ENCODE measurements at regions not wholly inside any gene's neighbourhood (a gene's known extent, or its start where the extent isn't known, plus 50 kb on each side); places are given as distances from the start of the nearest gene placed in this dataset.

DNA sequence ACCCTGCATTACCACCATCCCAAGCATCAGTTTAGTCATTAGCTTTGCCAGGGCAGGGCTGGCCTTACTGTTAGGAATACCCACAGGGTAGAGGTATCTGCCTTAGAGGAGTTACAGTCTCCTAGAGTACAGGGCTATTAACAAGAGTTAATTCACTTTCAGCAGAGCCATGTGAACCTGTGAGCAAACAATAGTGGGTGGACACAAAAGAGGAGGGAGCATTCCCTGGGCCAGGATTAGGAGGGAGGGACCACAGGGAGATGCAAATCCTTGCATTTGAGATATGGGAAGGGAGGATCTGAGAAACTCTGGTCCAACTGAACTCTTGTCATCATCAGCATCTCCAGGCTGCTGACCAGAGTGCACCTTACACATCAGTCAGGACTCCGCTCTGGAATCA, 51.1 kb upstream of the IGSF21 start:
- Histone ChIP-seq H3K27me3 (ENCODE audit: control insufficient read depth, insufficient read depth, low read length) (peaks cover 8% of the 10 kb centered on the region), H3K27ac (ENCODE audit: low read length) (no peak overlapping the region), H3K36me3 (ENCODE audit: control insufficient read depth, insufficient read depth, low read length) (no peaks in the 10 kb centered on the region), H3K9me3 (ENCODE audit: control insufficient read depth, low read depth, low read length) (no peaks in the 10 kb centered on the region), H3K4me1 (ENCODE audit: control insufficient read depth, insufficient read depth, low read length) (no peaks in the 10 kb centered on the region), H3K4me3 (ENCODE audit: low read length) (no peak overlapping the region)
- no peak for DNase-seq
- WGBS (ENCODE audit: insufficient coverage, low lambda C conversion rate), result no CpG with 5 or more reads among the region's 1 CpG

DNA sequence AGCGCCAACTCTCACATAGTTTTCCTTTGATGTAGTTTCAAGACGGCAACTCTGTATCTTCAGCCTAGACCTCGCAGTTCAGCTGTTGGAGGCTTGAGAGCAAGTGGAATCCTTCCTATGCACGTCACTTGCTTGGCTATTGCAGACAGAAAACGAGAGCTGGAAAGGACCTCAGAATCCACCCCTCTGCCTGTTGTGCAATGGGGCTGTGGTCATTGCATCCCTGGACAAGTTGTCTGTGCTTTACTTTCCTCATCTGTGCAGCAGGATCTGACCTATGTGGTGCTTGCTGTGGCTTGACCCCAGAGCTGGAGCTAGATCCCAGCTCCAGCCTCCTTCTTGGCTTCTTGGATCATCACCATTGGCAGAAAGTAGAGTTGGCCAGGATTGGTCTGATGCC, 50.0 kb upstream of the IGSF21 start:
- DNase-seq, result no peak
- Histone ChIP-seq H3K27ac (ENCODE audit: low read length) (no peak overlapping the region), H3K4me3 (ENCODE audit: low read length) (no peak overlapping the region), H3K9me3 (ENCODE audit: control insufficient read depth, low read depth, low read length) (no peaks in the 10 kb centered on the region), H3K4me1 (ENCODE audit: control insufficient read depth, insufficient read depth, low read length) (no peaks in the 10 kb centered on the region), H3K36me3 (ENCODE audit: control insufficient read depth, insufficient read depth, low read length) (no peaks in the 10 kb centered on the region), H3K27me3 (ENCODE audit: control insufficient read depth, insufficient read depth, low read length) (peaks cover 8% of the 10 kb centered on the region)
- no CpG with 5 or more reads among the region's 5 CpGs for WGBS (ENCODE audit: insufficient coverage, low lambda C conversion rate)

All from large intestine (tissue), 3 donors.